GM19395 (cell line): ENCODE measurements at regions not wholly inside any gene's neighbourhood (a gene's known extent, or its start where the extent isn't known, plus 50 kb on each side); places are given as distances from the start of the nearest gene placed in this dataset.

ENCODE experiments used
- ATAC-seq: cut with Tn5 transposase; IDR thresholded peaks from one replicate; pipeline ENCODE4 v1.9.1; 2021; ENCODE audit warnings: mild to moderate bottlenecking, moderate library complexity; ENCODE audit not compliant: unreplicated experiment

DNA sequence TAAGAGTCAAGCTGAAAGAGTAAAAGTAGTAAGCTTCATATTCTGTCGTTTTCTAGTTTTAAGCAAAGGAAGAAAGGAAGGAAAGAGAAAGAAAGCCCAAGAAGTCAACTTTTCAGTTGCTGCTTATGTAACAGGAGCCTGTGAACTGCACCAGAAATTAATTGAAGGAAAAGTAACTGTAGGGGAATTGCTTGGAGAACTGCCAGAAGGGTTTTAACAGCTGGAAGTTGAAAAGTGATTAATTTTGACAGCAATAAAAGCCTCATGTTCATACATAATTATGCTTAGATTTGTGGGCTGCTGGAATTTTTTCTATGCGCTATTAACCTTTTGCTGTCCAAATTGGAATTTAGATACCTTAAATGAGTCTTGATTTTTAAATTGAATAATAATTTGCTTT is 255.7 kb downstream of the ENC1 start:
- no peak for ATAC-seq

DNA sequence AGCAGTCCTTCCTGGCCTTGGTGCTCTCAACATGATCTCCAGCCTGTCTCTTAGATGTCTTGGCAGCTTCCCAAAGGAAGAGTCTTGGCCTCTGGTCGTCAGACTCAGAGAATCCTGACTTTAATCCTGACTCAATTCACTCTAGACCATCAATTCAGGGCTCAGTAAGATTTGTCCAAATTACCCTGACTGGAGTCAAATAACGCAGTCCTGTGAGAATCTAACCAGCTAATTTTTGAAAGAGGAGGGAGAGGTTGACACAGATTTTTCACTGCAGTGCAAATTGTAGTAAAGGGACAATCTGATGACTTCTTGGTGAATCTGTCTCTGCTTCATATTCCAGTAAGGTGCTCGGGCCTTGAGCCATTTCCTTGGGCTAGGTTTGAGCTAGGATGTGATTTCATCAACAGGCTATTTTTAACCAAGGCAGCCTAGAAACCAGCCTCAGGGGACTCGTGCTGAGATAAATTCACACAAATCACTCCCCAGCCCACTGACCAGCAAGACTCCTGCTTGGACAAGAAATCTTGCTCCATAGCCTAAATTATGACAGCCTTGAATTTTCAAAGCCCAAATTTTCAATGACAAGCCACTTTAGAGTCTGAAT is 257.4 kb downstream of the ENC1 start:
- ATAC-seq, result no peak

DNA sequence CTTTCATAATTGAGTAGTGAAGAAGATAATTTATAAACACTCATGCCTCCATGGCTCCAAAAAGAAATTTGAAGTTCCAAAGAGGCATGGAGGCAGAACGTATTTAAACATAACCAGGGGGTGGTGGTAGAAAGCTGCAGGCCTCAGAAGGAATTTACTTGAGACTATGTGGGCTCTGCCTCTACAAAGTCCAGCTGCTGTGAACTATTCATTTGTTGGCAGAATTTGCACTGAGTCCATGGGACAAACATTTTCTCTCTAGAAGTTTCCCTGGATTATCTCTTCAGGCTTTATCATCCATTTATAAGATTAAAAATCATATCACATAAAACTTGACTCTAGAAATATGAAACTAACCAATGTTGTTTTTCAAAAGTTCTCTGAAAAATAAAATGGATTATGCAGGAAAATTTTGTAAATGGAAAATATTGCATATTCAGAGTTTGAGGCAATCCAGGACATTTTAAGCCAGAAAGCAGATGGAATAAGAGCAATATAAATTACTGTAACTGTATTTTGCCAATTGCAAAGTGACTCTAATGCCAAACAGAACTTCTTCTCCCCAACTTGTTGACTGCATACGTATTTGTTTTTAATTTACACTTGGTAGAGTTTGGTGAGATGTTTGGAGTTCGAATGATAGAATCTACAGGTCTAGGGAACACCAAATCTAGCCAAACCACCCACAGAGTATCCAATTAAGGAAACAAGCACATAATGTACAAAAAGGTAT is 258.2 kb downstream of the ENC1 start:
- ATAC-seq, result no peak

- no peak for ATAC-seq
Measured at GRCh38 chr5:74380193-74380592, 260.3 kb downstream of the ENC1 start.

GRCh38 chr5:74378464-74378863 is 262.1 kb downstream of the ENC1 start:
- no peak for ATAC-seq

DNA sequence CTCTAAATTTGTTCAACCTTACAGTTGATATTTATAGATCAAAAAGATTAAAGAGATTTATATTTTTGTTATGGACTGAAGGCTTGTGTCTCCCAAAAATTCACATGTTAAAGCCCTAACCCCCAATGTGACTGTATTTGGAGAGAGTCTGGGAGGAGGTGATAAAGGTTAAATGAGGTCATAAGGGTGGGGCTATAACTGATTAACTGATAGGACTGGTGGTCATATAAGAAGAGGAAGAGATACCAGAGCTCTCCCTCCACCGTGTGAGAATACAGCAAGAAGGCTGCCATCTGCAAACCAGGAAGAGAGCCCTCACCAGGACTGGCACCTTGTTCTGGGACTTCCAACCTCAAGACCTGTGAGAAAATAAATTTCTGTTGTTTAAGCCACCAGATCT is 264.3 kb downstream of the ENC1 start:
- no peak for ATAC-seq

DNA sequence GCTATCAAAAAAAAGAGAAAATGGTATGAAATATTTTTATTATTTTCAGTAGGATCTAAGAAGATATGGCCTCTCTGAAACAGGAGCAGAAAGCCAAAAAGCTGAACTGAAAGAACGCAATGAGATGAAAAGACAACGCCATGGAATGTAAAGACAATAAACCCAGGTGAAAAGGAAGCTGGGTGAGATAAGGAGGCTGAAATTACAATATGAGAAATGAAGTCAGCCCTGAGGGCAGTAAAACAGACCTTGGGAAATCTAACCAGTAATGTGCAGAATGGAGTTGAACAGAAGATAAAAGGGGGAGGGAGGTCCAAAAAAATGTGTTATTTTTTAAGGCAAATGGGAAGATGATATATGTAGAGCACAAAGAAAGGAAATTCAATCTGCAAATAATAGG is 265.3 kb downstream of the ENC1 start:
- ATAC-seq, result no peak

DNA sequence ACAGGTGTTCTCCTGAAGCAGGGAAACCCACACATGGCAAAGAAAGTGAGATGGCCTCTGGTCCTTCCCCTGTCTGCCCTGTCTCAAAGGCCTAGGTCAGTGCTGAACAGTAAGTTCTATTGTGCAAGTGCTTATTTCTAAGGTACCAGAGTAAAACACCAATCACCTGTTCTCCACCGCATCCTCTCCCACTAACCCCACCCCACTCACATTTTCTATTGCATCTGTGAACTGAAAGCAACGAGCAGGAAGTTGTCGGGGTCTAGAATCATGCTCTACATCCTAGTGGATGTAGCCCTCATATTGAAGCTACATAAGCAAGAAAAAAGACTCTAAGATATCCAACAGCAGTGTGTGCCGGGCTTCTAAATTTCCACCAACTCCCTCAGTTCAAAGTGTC is 265.9 kb downstream of the ENC1 start:
- no peak for ATAC-seq

DNA sequence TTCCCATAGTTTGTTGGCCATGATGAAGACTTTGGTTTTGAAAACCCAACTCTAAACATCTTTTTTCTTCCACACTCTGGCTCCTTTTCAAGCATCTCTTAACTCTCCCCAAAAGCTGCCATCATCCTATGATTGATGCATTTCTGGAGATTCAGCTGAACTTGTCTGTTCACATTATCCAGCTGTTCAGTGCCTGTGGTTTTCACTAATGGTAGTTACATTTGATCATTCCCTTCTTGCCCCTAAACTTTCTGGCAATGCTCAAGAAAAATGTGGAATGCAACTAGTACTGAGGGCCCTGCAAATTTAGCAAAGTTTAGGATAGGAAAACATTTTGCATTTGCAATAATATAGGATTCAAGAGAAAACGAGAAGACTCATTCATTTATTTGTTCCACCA is 267.5 kb downstream of the ENC1 start:
- no peak for ATAC-seq

DNA sequence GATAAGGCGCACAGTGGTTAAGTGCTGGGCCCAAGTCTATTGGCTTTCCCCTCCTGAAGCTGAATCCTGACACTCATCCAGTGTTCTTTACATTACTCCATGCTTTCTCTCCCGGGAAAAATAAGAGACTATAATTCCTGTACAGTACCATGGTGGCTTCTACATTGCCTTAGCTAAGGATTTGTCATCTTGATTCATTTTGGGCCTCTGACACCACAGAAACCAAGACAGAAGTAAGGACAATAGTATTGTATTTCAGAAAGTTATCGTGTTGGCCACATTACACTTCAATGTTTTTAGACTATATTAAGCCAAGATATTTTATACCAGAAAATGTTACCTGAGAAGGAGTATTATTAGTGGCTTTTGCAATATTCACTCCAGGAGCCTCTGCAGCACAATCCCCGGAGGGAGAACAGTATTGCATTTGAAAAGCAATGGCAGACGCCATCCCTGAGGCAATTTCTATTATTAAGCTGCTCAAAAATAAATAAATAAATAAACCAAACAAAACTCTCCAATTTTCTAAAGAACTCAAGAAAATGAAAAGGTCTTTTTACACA is 267.9 kb downstream of the ENC1 start:
- no peak for ATAC-seq

- ATAC-seq, result no peak
Measured at GRCh38 chr5:74372051-74372450, 268.5 kb downstream of the ENC1 start.

DNA sequence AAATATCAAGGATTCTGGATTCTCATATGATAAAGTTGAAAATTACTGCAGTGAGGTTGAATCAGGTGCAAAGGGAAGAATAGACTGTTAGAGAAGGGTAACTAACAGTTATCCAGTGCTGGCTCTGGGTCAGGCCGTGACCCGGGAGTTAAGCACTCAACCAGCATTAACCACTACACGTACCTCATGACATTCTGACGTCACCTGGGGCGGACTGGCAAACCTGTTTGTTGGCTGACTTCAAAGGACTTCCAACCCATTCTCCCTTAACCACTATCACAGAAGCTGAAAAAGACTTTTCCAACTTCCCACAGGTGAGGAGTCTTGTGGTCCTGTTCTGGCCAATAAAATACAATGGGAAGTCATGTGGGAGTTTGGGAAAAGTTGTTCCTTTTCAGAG is 268.9 kb downstream of the ENC1 start:
- no peak for ATAC-seq

GRCh38 chr5:74370168-74370567 is 270.4 kb downstream of the ENC1 start:
- ATAC-seq, result no peak

DNA sequence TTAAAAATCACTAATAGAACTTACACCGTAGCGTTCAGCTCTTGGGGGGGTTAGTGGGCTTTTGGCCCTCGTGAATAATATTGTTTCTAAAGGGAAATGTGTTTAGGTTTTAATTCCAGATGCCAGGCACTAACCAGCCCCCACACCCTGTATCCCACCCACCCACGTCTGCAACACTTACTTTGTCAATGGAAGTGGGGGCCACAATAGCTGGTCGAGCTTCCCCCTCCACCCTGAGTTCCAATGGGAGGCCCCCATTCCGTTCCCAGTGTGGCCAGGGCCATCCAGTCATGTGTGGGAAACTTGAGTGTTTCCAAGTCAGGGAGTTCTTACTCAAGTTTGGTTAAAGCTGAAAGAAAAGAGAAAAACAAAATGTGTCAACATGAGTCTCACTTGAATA is 271.4 kb downstream of the ENC1 start:
- no peak for ATAC-seq

DNA sequence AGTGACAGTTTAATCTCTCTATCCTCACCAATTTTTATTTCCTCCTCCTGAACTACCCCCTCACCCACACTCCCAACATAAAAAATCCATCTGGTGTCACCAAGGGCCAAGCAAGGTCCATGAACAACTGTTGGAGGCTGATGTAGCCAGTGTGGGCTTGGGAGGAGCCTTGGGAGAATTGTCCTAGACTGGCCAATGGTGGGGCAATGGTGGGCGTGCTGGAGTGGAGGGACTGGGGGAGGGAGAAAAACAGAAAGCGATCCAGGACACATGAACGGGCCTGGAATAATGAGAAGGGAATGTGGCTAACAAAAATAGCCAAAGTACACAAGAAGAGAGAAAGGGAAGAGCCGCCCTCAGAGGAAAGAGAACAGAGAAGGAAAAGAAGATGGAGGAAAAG is 272.6 kb downstream of the ENC1 start:
- no peak for ATAC-seq

- ATAC-seq, result no peak
Measured at GRCh38 chr5:74367241-74367733, 273.2 kb downstream of the ENC1 start.

DNA sequence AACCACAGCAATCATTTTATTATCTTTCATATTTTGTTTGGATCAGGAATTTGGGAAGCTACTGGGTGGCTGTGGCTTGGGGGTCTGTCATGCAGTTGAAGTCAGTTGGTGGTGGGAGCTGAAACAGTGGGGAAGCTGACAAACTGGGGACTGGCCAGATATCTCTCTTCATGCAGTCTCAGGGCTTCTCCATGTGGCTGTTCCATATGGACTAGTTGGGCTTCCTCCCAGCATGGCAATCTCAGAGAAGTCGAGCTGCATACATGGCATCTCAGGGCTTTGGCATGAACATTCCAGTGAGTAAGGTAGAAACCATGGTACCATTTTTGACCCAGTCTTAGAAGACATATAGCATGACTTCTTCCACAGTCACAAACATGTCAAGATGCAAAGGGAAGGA is 274.8 kb downstream of the ENC1 start:
- ATAC-seq, result no peak

- ATAC-seq, result no peak
Measured at GRCh38 chr5:74364507-74364906, 276.0 kb downstream of the ENC1 start.

GRCh38 chr5:74363603-74364205 is 276.8 kb downstream of the ENC1 start:
- ATAC-seq, result no peak

DNA sequence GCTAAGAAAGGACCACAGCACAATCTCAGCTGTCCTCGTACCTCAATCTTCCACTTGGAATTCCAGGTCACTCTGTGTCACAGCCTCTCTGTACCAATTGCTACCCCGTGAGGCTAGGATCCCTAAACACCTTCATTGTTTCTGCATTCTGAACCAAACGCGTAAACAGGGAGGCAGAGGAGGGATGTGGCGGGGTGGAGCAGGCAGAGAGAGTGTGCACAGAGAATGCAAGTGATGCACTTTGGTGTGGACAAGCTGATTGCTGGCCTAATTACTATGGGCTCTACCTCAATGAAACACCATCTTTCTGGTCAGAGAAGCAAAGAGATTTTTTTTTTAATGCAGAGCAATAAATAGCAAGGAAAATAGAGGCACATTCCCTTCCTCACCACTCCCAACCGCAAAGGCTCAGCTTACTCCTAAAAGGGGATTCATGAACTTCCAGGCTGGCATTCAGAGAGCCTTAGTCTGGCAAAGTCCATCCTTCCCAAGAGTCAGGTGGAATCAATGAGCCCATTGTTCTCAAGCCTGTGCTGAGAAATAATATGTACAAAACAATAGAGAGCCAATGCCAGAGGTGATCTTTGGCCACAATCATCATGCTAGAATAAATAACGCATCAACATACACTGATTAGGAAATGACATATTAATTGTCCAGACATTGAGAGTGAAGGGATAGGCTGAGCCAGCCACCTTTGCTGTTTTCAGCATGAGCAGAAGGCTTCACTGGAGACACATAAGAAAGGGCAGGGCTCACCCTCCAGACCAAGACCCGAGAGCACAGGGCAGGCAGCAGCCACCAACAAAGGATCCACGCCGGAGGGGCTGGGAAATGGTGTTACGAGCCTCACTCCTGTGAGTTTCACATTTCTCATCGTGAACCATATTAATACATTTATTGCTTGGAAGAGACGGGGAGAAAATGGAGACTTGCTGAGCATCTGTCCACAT is 278.8 kb downstream of the ENC1 start:
- no peak for ATAC-seq
